Midbrain (tissue), 1 donor: ENCODE measurements at regions not wholly inside any gene's neighbourhood (a gene's known extent, or its start where the extent isn't known, plus 50 kb on each side); places are given as distances from the start of the nearest gene placed in this dataset.

Source experiments
- DNase-seq: peaks from one replicate; lab custom pipeline; 2025; lab: John Stamatoyannopoulos, UW

- no peak for DNase-seq
Observed at GRCh38 chr5:33153372-33153771, 287.4 kb upstream of the TARS1 start.

- no peak for DNase-seq
Observed at GRCh38 chr5:33153831-33154230, 286.9 kb upstream of the TARS1 start.

- DNase-seq: no peak
Observed at GRCh38 chr5:33160871-33161270, 279.9 kb upstream of the TARS1 start.

- DNase-seq: no peak
Observed at GRCh38 chr5:33161421-33161820, 279.3 kb upstream of the TARS1 start.

- no peak for DNase-seq
Observed at GRCh38 chr5:33162057-33162456, 278.7 kb upstream of the TARS1 start.

- no peak for DNase-seq
Observed at GRCh38 chr5:33166522-33166921, 274.2 kb upstream of the TARS1 start.

- no peak for DNase-seq
Observed at GRCh38 chr5:33166948-33167347, 273.8 kb upstream of the TARS1 start.

- DNase-seq: no peak
Observed at GRCh38 chr5:33167541-33167940, 273.2 kb upstream of the TARS1 start.

- DNase-seq: no peak
Observed at GRCh38 chr5:33170411-33170810, 270.4 kb upstream of the TARS1 start.

GRCh38 chr5:33174383-33174782 lies 266.4 kb upstream of the TARS1 start:
- DNase-seq: no peak

- no peak for DNase-seq
Observed at GRCh38 chr5:33179301-33179700, 261.5 kb upstream of the TARS1 start.

GRCh38 chr5:33180900-33181299 lies 259.9 kb upstream of the TARS1 start:
- DNase-seq: no peak

GRCh38 chr5:33182986-33183385 lies 257.8 kb upstream of the TARS1 start:
- DNase-seq: no peak

GRCh38 chr5:33184367-33184766 lies 256.4 kb upstream of the TARS1 start:
- no peak for DNase-seq

- DNase-seq: no peak
Observed at GRCh38 chr5:33188089-33188488, 252.7 kb upstream of the TARS1 start.

GRCh38 chr5:33194914-33195313 lies 245.9 kb upstream of the TARS1 start:
- DNase-seq: no peak

GRCh38 chr5:33195431-33196165 lies 245.2 kb upstream of the TARS1 start:
- DNase-seq: no peak

GRCh38 chr5:33198836-33199235 lies 241.9 kb upstream of the TARS1 start:
- no peak for DNase-seq

- DNase-seq: no peak
Observed at GRCh38 chr5:33203931-33204330, 236.8 kb upstream of the TARS1 start.

GRCh38 chr5:33205079-33205478 lies 235.7 kb upstream of the TARS1 start:
- no peak for DNase-seq

- DNase-seq: no peak
Observed at GRCh38 chr5:33205727-33206410, 234.9 kb upstream of the TARS1 start.

- DNase-seq: no peak
Observed at GRCh38 chr5:33206962-33207506, 233.7 kb upstream of the TARS1 start.

- DNase-seq: no peak
Observed at GRCh38 chr5:33209252-33209651, 231.5 kb upstream of the TARS1 start.
